ENCODE measurements at regions not wholly inside any gene's neighbourhood (a gene's known extent, or its start where the extent isn't known, plus 50 kb on each side); places are given as distances from the start of the nearest gene placed in this dataset.
A peak's percentile ranks its signal among the peaks of the same experiment; 100 is the strongest.
"Not testable (repeated sequence)": the region's sequence is repeated elsewhere in the genome, so short reads cannot be mapped to it uniquely, and the experiment has no call there.

- ATAC-seq (ENCODE audit: poor library complexity); DNase-seq; intact Hi-C loops (cut with DNase I): not testable (repeated sequence)
These were observed 1763.8 kb upstream of the TPTE start for GRCh38 chr21:8757399-8758093.

- intact Hi-C loops (cut with DNase I); ATAC-seq (ENCODE audit: poor library complexity): not testable (repeated sequence)
- DNase-seq = peak; percentile 49
These were observed 1762.4 kb upstream of the TPTE start for GRCh38 chr21:8758921-8759367.

GRCh38 chr21:8762241-8762640 lies 1759.1 kb upstream of the TPTE start:
- ATAC-seq (ENCODE audit: poor library complexity); intact Hi-C loops (cut with DNase I); DNase-seq: not testable (repeated sequence)

- intact Hi-C loops (cut with DNase I); ATAC-seq (ENCODE audit: poor library complexity); DNase-seq: not testable (repeated sequence)
These were observed 1757.0 kb upstream of the TPTE start for GRCh38 chr21:8764416-8764815.

GRCh38 chr21:8766142-8766541 lies 1755.2 kb upstream of the TPTE start:
- ATAC-seq (ENCODE audit: poor library complexity); DNase-seq; intact Hi-C loops (cut with DNase I): not testable (repeated sequence)

GRCh38 chr21:8772910-8773514 lies 1748.4 kb upstream of the TPTE start:
- intact Hi-C loops (cut with DNase I); DNase-seq; ATAC-seq (ENCODE audit: poor library complexity): not testable (repeated sequence)

- intact Hi-C loops (cut with DNase I); DNase-seq; ATAC-seq (ENCODE audit: poor library complexity): not testable (repeated sequence)
These were observed 1745.7 kb upstream of the TPTE start for GRCh38 chr21:8775591-8776215.

GRCh38 chr21:8777260-8777659 lies 1744.1 kb upstream of the TPTE start:
- ATAC-seq (ENCODE audit: poor library complexity); DNase-seq; intact Hi-C loops (cut with DNase I): not testable (repeated sequence)

- ATAC-seq (ENCODE audit: poor library complexity); intact Hi-C loops (cut with DNase I); DNase-seq: not testable (repeated sequence)
These were observed 1742.9 kb upstream of the TPTE start for GRCh38 chr21:8778323-8779085.

- intact Hi-C loops (cut with DNase I); ATAC-seq (ENCODE audit: poor library complexity): not testable (repeated sequence)
These were observed 1708.5 kb upstream of the TPTE start for GRCh38 chr21:8812840-8813239.

GRCh38 chr21:8834264-8834663 lies 1687.1 kb upstream of the TPTE start:
- DNase-seq = peak; percentile 25
- ATAC-seq (ENCODE audit: poor library complexity); intact Hi-C loops (cut with DNase I): not testable (repeated sequence)

More at GRCh38 chr21:8812840-8813239, 1708.5 kb upstream of the TPTE start:
- not testable (repeated sequence) for DNase-seq
